ENCODE measurements at regions not wholly inside any gene's neighbourhood (a gene's known extent, or its start where the extent isn't known, plus 50 kb on each side); places are given as distances from the start of the nearest gene placed in this dataset.

DNA sequence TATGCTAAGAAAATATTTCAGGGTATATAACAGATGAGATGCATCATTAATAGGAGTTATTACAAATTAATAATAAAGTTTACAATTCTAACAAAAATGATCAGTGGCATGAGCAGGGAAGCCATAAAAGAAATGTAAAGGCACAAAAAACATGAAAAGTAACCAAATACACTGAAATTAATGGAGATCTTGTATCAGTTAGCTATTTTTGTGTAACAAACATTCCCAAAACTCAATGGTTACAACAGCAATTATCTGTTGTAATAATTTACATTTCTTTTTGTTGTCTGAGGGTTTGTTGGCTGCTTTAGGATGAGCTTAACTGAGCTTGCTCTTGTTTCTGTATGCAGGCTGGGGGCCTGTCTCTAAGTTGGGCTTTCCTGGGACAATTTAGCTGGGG is 104.3 kb upstream of the AHI1 start:
- TF ChIP-seq CTCF (IDR thresholded peaks at IDR 0.05) (no peak), POLR2A (IDR thresholded peaks at IDR 0.05) (no peak), EP300 (IDR thresholded peaks at IDR 0.05) (no peak)
